Natural killer cell (primary cell): ENCODE measurements at regions not wholly inside any gene's neighbourhood (a gene's known extent, or its start where the extent isn't known, plus 50 kb on each side); places are given as distances from the start of the nearest gene placed in this dataset.

ENCODE experiments used
- ATAC-seq, 3 donors: fragments of 150-1000 bp in 2 of 3; fragments of 200-7000 bp in 1 of 3; cut with Tn5 transposase; 1 replicate in 1 of 3; 2 replicates in 2 of 3; pipeline ENCODE4 v1.10.0; 2021; ENCODE audit warnings: mild to moderate bottlenecking in 2 of 3, moderate library complexity in 2 of 3
- DNase-seq, 2 donors: peaks; one replicate each; pipeline versions ENCODE4 v3.0.0 to v3.0.0-alpha.2; 2013 to 2021; ENCODE audit warnings: mixed read lengths in 1 of 2
- H3K27ac ChIP-seq: one replicate; pipeline ENCODE4 v1.5.1; 2013; ENCODE audit warnings: mild to moderate bottlenecking, low read length
- H3K27me3 ChIP-seq: one replicate; pipeline ENCODE4 v1.6.1; 2013; ENCODE audit warnings: low read length; ENCODE audit not compliant: control insufficient read depth, insufficient read depth
- H3K36me3 ChIP-seq: one replicate; pipeline ENCODE4 v1.6.1; 2013; ENCODE audit warnings: low read length; ENCODE audit not compliant: control insufficient read depth, insufficient read depth
- H3K4me1 ChIP-seq: one replicate; pipeline ENCODE4 v1.6.1; 2013; ENCODE audit warnings: low read length; ENCODE audit not compliant: control insufficient read depth, insufficient read depth
- H3K4me3 ChIP-seq: one replicate; pipeline ENCODE4 v1.5.1; 2013; ENCODE audit warnings: low read length
- H3K9me3 ChIP-seq: one replicate; pipeline ENCODE4 v1.6.1; 2013; ENCODE audit warnings: low read length; ENCODE audit not compliant: control insufficient read depth, insufficient read depth
- H3K27ac Mint-ChIP-seq, 2 donors: one replicate each; pipeline ENCODE4 v1.8.0; 2022; ENCODE audit warnings: mild to moderate bottlenecking in 2 of 2, mixed read lengths in 2 of 2, moderate library complexity in 1 of 2
- H3K27me3 Mint-ChIP-seq, 2 donors: one replicate each; pipeline ENCODE4 v1.8.0; 2022; ENCODE audit warnings: low read depth in 2 of 2, mixed read lengths in 2 of 2
- H3K36me3 Mint-ChIP-seq: one replicate; pipeline ENCODE4 v1.8.0; 2022; ENCODE audit warnings: mixed read lengths
- H3K4me1 Mint-ChIP-seq, 2 donors: one replicate each; pipeline ENCODE4 v1.8.0; 2022; ENCODE audit warnings: mixed read lengths in 2 of 2
- H3K4me3 Mint-ChIP-seq: one replicate; pipeline ENCODE4 v1.8.0; 2022; ENCODE audit warnings: mild to moderate bottlenecking, moderate library complexity, mixed read lengths
- H3K9me3 Mint-ChIP-seq, 2 donors: one replicate each; pipeline ENCODE4 v1.8.0; 2022; ENCODE audit warnings: mixed read lengths in 2 of 2
- WGBS: methylation state at CpG from one replicate; pipeline ENCODE4 v1.1.7; 2013; ENCODE audit warnings: missing lambda C conversion rate; ENCODE audit not compliant: insufficient coverage; 5-methylcytosine and 5-hydroxymethylcytosine counted together
- intact Hi-C: fragments of 100-400 bp; cut with micrococcal nuclease; formaldehyde crosslinking; loops from one replicate; pipeline ENCODE4 v1.14.2; 2022
- TF ChIP-seq, protein P1 (sequence below): fragments of 200-600 bp; IDR thresholded peaks from one replicate; pipeline ENCODE4 v1.8.0; 2022; ENCODE audit warnings: antibody characterized with exemption

- no peak overlapping the region for H3K4me3 Mint-ChIP-seq
- WGBS: no CpG with 5 or more reads among the region's 2 CpGs
- H3K27ac ChIP-seq: no peak overlapping the region
- H3K27ac Mint-ChIP-seq: no peak overlapping the region
- ATAC-seq: no peak
- intact Hi-C loops: no loop called here
- H3K4me1 ChIP-seq: no peaks in the 10 kb centered on the region
- H3K27me3 Mint-ChIP-seq: peaks cover 2 to 5% of the 10 kb centered on the region in 2 donors
- H3K36me3 ChIP-seq: no peaks in the 10 kb centered on the region
- no peaks in the 10 kb centered on the region for H3K4me1 Mint-ChIP-seq
- TF ChIP-seq, protein P1, sequence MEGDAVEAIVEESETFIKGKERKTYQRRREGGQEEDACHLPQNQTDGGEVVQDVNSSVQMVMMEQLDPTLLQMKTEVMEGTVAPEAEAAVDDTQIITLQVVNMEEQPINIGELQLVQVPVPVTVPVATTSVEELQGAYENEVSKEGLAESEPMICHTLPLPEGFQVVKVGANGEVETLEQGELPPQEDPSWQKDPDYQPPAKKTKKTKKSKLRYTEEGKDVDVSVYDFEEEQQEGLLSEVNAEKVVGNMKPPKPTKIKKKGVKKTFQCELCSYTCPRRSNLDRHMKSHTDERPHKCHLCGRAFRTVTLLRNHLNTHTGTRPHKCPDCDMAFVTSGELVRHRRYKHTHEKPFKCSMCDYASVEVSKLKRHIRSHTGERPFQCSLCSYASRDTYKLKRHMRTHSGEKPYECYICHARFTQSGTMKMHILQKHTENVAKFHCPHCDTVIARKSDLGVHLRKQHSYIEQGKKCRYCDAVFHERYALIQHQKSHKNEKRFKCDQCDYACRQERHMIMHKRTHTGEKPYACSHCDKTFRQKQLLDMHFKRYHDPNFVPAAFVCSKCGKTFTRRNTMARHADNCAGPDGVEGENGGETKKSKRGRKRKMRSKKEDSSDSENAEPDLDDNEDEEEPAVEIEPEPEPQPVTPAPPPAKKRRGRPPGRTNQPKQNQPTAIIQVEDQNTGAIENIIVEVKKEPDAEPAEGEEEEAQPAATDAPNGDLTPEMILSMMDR: no peak
- H3K27me3 ChIP-seq: no peaks in the 10 kb centered on the region
- H3K4me3 ChIP-seq: no peak overlapping the region
- H3K9me3 Mint-ChIP-seq: no peaks in the 10 kb centered on the region
- no peak for DNase-seq
- no peaks in the 10 kb centered on the region for H3K36me3 Mint-ChIP-seq
- H3K9me3 ChIP-seq: no peaks in the 10 kb centered on the region
Measured at GRCh38 chr3:107443461-107443860, 66.2 kb downstream of the CCDC54 start.

DNA sequence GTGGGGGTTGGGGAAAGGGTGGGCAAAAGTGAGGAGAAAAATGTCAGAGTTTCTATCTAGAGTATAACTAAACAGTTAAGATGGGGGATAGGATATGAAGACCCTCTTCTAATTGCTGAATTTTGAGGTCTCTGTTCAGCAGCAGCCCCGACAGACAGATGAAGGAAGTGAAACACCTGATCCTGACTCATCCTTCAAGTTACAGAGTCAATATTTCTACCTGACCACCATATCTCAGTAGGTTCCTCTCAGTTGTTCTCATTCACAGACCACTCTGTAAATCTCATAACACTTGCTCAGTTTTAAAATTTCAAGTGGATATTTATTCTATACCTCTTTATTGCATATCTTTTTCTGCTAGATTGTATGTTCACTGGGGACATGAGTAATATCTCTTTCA, 69.5 kb downstream of the CCDC54 start:
- TF ChIP-seq, protein P1: no peak
- no peak overlapping the region for H3K4me3 Mint-ChIP-seq
- no peaks in the 10 kb centered on the region for H3K36me3 ChIP-seq
- H3K4me1 Mint-ChIP-seq: no peaks in the 10 kb centered on the region
- H3K9me3 ChIP-seq: no peaks in the 10 kb centered on the region
- no peaks in the 10 kb centered on the region for H3K4me1 ChIP-seq
- DNase-seq (no peak), ATAC-seq (no peak)
- no peak overlapping the region for H3K4me3 ChIP-seq
- peaks cover 2 to 5% of the 10 kb centered on the region in 2 donors for H3K27me3 Mint-ChIP-seq
- no peak overlapping the region for H3K27ac Mint-ChIP-seq
- intact Hi-C loops: no loop called here
- H3K27ac ChIP-seq: no peak overlapping the region
- no peaks in the 10 kb centered on the region for H3K9me3 Mint-ChIP-seq
- no peaks in the 10 kb centered on the region for H3K27me3 ChIP-seq
- WGBS: 41% methylated on average over 1 of the region's 1 CpG
- H3K36me3 Mint-ChIP-seq: no peaks in the 10 kb centered on the region

GRCh38 chr3:107450254-107450893, 72.4 kb upstream of the BBX start:
- DNase-seq: no peak
- TF ChIP-seq, protein P1: no peak

DNA sequence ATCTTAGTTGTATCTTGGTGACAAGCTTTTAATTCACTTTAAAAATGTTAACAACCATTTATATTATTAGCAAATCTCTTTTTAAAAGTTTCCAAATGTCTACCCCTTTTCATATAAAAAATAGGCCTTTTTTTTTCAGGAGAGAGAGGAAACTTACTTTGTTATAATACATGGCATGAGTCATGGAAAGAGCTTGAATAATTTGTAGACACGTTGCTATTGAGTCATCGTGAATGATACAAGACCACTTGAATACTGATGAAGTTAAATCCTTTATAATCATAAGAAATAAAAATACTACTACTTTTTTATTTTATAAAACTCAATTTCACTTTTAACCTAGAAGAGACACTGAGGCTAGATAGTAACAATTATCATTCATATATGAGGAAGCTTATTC, 70.3 kb upstream of the BBX start:
- H3K4me3 ChIP-seq: no peak overlapping the region
- no peaks in the 10 kb centered on the region for H3K27me3 ChIP-seq
- no peak overlapping the region for H3K27ac ChIP-seq
- H3K4me1 ChIP-seq: no peaks in the 10 kb centered on the region
- DNase-seq (no peak), ATAC-seq (no peak)
- no peak overlapping the region for H3K27ac Mint-ChIP-seq
- intact Hi-C loops: no loop called here
- no CpG with 5 or more reads among the region's 2 CpGs for WGBS
- H3K9me3 ChIP-seq: no peaks in the 10 kb centered on the region
- H3K4me1 Mint-ChIP-seq: no peaks in the 10 kb centered on the region
- peaks cover 5 to 6% of the 10 kb centered on the region in 2 donors for H3K27me3 Mint-ChIP-seq
- no peaks in the 10 kb centered on the region for H3K36me3 ChIP-seq
- TF ChIP-seq, protein P1: no peak
- H3K36me3 Mint-ChIP-seq: no peaks in the 10 kb centered on the region
- no peaks in the 10 kb centered on the region for H3K9me3 Mint-ChIP-seq
- no peak overlapping the region for H3K4me3 Mint-ChIP-seq

More at GRCh38 chr3:107450254-107450893, 72.4 kb upstream of the BBX start:
- H3K9me3 Mint-ChIP-seq: no peaks in the 10 kb centered on the region
- H3K4me1 ChIP-seq: no peaks in the 10 kb centered on the region
- WGBS: 73% methylated on average over 2 of the region's 2 CpGs
- ATAC-seq: peak in 1 of 3 donors; percentile 35
- no peak overlapping the region for H3K4me3 Mint-ChIP-seq
- no peak overlapping the region for H3K27ac Mint-ChIP-seq
- H3K4me1 Mint-ChIP-seq: no peaks in the 10 kb centered on the region
- no peaks in the 10 kb centered on the region for H3K36me3 Mint-ChIP-seq
- H3K27me3 ChIP-seq: no peaks in the 10 kb centered on the region
- intact Hi-C loops: no loop called here
- H3K27ac ChIP-seq: no peak overlapping the region
- H3K9me3 ChIP-seq: no peaks in the 10 kb centered on the region
- H3K4me3 ChIP-seq: no peak overlapping the region
- peaks cover 2% of the 10 kb centered on the region in 2 donors for H3K27me3 Mint-ChIP-seq
- no peaks in the 10 kb centered on the region for H3K36me3 ChIP-seq
